HG03135 (cell line): ENCODE measurements at regions not wholly inside any gene's neighbourhood (a gene's known extent, or its start where the extent isn't known, plus 50 kb on each side); places are given as distances from the start of the nearest gene placed in this dataset.
A peak's percentile ranks its signal among the peaks of the same experiment; 100 is the strongest.

ENCODE experiments used
- ATAC-seq: cut with Tn5 transposase; IDR thresholded peaks from one replicate; pipeline ENCODE4 v1.9.1; 2021; ENCODE audit warnings: mild to moderate bottlenecking, moderate library complexity; ENCODE audit not compliant: unreplicated experiment

DNA sequence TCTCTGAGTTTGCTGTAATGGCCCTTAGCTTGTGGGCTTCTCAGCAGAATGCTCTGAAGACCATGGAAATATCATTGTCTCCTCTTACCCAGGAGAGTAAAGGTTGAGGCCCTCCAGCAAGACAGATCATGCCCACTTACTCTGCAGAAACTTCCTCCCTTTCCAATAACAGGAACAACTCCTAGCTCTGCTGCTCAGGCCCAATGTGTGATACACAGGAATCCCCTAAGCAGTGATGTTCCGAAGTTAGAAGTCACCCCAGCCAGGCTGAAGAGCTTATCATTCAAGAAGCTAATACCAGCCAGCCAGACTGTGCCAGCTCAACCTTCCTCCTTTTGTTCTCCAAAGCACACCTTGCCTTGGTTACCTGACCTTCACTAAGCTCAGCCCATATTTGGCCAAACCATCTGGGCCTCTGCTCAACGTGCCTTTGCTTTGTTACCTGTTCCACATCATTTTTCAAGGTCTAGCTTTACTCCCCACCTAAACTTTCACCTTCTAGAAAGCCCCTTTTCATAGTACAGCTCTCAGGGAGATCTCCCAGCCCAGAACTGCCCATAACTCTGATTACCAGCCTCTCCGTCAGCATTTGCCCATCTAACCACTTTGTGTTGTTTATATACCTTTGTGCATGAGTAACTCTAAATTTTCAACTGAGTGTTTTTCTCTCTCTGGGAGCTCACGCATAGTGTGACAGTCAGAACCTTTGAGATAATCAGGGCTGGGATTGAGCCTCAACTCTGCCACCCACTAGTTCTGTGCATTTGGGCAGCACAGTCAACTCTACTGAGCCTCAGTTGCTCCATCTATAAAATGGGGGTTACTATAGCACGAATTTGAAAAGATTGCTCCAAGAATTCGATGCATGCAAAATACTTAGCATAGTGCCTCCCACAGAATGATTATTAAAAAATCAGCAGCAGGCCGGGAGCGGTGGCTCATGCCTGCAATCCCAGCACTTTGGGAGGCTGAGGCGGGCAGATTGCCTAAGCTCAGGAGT is 107.6 kb upstream of the CPEB4 start:
- ATAC-seq, result no peak

DNA sequence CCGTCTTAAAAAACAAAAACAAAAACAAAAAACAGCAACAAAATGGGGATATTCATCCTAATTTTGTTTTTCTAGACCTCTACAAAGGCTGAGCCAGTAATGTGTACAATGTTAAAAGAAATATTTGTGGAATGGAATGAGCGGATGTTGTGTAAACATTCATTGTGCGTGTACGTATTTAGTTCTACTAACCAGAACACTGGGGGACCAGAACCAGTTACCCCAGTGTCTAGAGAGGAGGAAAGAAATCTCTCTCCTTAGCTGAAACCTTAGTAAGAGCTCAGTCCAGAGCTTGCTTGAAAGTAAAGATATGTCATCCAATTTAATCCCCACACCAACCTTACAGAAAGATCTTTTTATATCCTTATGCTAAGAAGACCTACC is 106.7 kb upstream of the CPEB4 start:
- ATAC-seq, result no peak

DNA sequence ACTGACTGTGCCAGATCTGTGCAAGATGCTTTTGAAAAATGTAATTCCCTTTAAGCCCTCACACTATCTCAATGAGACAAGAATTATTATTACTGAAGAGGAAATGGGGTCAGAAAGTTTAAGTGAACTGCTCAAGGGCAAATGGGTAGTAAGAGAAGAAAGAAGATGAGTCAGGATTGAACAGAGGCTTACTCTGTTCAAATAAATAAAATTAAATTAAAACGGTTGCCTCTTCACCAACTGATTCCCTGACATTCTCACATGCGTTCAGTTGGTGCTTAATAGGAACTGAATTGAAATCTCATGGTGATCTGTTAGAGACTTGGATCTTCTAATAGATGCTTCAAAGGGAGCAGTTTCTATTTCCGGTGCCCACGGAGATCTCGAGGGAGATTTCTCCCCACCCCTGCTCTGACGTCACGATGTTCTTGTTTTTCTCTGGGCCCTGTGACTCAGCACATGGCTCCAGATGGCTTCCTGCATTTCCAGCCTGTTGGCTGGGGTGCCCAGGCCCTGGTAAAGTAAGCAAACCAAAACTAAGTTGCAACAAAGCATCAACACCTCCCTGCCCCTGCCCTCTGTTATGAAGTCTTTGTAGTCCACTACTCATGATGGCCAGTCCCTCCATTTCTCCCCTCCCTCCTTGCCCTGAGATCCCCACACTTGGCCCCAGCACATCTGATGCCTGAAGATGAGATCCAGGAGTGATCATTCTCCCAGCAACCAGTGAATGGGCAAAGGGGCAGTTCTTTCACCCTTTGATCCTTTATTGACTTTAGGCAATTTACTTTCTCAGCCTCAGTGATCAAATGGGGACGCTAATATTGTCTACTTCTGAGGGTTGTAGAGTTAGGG is 106.1 kb upstream of the CPEB4 start:
- no peak for ATAC-seq

GRCh38 chr5:173782671-173783101 is 105.5 kb upstream of the CPEB4 start:
- ATAC-seq, result no peak

- no peak for ATAC-seq
These were observed 104.8 kb upstream of the CPEB4 start for GRCh38 chr5:173783371-173783770.

GRCh38 chr5:173785400-173785799 is 102.7 kb upstream of the CPEB4 start:
- ATAC-seq, result no peak

DNA sequence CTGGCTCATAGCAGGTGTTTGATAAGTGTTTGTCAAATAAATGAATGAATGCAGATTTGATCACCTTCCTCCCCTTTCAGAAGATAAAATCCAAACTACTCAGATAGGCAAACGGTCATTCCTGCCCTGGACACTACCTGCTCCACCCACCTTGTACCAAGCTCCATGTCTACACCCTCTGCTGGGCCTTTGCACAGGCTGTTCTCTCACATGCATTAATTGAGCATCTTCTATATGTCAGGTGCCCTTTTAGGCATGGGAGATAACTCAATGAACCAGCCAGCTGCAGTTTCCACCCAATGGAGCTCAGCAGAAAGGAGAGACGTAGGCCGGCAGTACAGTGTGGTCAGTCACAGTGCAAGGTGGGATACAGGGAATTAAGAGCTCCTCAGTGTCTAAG is 102.3 kb upstream of the CPEB4 start:
- ATAC-seq, result no peak

DNA sequence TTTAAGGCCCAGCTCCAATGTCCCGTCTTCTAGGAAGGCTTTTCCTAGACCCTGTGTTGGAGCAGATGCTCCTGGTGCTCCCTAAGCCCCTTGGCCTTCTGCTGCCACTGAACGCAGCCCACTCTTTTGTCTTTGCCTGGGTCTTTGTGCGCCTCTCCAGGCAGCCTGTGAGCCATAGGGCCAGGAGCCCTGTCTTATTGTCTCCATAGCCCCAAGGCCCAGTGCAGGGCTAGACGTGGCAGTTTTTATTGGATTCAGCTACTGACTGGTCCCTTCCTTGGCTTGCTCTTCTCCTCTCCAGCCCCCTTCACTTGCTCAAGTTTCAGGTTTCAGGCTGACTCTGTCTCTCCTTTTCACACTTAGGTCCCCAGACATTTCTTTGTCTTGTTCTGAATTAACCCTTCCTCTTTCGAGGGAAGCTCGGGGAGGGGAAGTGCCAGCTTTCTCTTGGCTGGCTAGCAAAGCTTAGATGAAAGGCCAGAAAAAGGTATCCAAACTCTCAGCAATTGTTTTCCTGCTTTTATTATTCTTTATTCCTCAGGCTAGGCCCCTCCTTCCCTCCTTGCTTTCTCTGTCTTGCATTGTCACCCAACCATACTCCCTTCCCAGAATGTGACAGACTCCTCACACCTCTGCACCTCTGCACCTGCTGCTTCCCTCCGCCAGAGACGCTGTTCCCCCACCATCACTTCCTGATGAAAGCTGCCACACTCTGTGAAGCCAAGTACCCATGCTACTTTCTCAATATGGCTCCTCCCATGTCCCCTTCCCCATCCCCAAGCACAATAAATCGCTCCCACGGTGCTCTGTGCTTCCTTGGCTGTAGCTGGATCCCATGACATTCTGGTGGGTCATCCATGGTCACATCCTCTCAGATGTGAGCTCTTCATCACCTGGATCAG is 101.6 kb upstream of the CPEB4 start:
- peak; percentile 63 for ATAC-seq

GRCh38 chr5:173789031-173789920 is 98.9 kb upstream of the CPEB4 start:
- no peak for ATAC-seq

GRCh38 chr5:173790177-173790719 is 97.9 kb upstream of the CPEB4 start:
- ATAC-seq, result no peak

DNA sequence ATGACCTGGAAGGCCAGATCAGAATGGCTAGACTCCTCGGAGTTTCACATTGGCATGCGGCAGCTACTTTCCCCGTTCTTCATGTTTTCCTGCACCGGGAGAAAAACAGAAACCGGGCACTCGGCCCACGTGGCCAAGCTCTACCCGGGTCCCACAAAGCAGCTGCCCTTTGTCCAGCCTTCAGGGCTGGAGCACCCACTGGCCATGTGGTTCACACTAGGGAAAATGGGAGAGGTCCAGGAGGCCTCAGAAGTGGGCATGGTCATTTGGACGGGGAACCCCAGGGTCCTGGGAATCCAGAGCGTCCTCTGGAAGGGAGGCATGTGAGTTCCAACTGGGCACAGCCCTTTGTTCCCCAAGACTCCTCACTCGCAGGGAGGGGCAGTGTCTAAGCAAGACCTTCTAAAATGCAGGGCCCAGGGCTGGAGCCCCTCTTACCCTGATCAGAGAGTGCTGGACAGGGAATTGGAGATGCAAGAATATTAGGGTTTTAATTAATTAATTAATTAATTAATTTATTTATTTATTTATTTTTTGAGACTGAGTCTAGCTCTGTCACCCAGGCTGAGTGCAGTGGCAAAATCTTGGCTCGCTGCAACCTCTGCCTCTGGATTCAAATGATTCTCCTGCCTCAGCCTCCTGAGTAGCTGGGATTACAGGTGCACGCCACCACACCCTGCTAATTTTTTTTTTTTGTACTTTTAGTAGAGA is 97.2 kb upstream of the CPEB4 start:
- no peak for ATAC-seq

GRCh38 chr5:173791878-173792277 is 96.3 kb upstream of the CPEB4 start:
- ATAC-seq, result no peak

GRCh38 chr5:173792781-173793547 is 95.2 kb upstream of the CPEB4 start:
- no peak for ATAC-seq

GRCh38 chr5:173793648-173794548 is 94.3 kb upstream of the CPEB4 start:
- ATAC-seq, result no peak

DNA sequence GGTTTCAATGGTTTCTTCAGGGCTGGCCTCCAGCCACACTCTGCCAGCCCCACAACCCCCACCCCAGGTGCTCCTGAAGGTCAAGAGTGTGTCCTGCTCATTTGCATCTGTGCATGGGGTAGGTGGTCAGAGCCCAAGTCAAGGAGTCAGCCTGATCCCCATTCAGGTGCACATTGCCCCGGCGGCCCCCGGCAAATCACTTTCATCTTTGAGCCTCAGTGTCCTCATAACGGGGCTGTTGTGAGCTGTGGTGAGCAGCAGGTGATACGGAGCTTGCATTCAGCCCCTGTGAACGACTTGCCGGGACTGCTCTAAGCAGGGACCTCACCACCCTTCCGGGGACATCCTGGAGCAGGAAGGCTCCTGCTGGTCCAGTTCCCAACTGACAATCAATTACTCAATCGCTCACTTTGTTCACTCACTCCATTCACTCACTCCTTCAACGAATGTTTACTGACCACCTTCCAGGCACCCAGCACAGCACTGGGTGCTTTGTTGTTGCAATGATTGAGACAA is 93.2 kb upstream of the CPEB4 start:
- ATAC-seq, result no peak

DNA sequence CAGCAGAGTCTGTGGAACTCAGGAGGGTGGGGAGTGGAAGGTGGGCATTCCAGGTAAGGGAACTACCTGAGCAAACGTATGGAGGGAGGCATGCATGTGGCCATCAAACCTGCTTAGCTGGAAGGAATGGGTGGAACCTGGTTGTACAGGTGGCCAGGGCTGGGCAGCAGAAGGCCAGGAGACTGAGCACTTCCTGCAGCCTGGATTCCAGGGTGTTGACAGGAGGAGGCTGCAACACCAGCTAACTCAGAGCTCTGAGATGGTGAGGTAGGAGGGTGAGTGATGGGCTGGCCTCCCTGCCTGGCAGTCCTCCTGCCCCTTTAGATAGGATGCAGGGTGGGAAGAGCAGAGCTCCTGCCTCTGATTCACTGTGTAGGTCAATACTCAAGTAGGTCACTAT is 92.5 kb upstream of the CPEB4 start:
- ATAC-seq, result no peak
